GM12878 (cell line): ENCODE measurements at regions not wholly inside any gene's neighbourhood (a gene's known extent, or its start where the extent isn't known, plus 50 kb on each side); places are given as distances from the start of the nearest gene placed in this dataset.

Source experiments
- ATAC-seq: fragments of 200-7000 bp; cut with Tn5 transposase; 3 replicates; pipeline ENCODE4 v1.9.1; 2020; ENCODE audit warnings: mild to moderate bottlenecking, moderate library complexity
- BruUV-seq: library from RNA; stranded (reverse); fragments of 400-500 nt; replicated peaks from 2 replicates; lab custom pipeline; 2021; lab: Mats Ljungman, UMichigan
- CTCF ChIA-PET: fragments of 300-600 bp; sonication (Branson Sonifier 250); formaldehyde crosslinking; extraction: SDS; loops from one replicate; lab custom pipeline; 2021; ENCODE audit warnings: inconsistent platforms; lab: Yijun Ruan, JAX
- POLR2A ChIA-PET: fragments of 350-600 bp; formaldehyde crosslinking; extraction: SDS; loops from one replicate; lab custom pipeline; 2021; ENCODE audit warnings: inconsistent platforms; lab: Charles Lee
- RAD21 ChIA-PET: fragments of 300-600 bp; sonication (Branson Sonifier 250); formaldehyde crosslinking; loops from one replicate; lab custom pipeline; 2023; ENCODE audit warnings: antibody characterized with exemption; ENCODE audit not compliant: unreplicated experiment; lab: Charles Lee
- SMC1A ChIA-PET: fragments of 300-600 bp; sonication (Branson Sonifier 250); formaldehyde crosslinking; loops from one replicate; lab custom pipeline; 2023; ENCODE audit not compliant: unreplicated experiment, uncharacterized antibody; lab: Charles Lee
- DNase-seq: peaks from one replicate; pipeline ENCODE4 v3.0.0-alpha.2; 2011; ENCODE audit warnings: low read depth, low spot score
- FAIRE-seq: peaks from 3 replicates; lab custom pipeline; 2011; peaks lifted over from hg19 to GRCh38; lab: Jason Lieb, UNC
- H2AFZ ChIP-seq: 2 replicates; pipeline ENCODE4 v1.6.0; 2011; ENCODE audit warnings: low read depth, low read length, control low read depth; ENCODE audit not compliant: control insufficient read depth
- H3K27ac ChIP-seq: 2 replicates; pipeline ENCODE4 v1.5.1; 2011; ENCODE audit warnings: control low read depth; ENCODE audit not compliant: control insufficient read depth, insufficient read depth
- H3K27me3 ChIP-seq, 2 experiments: replicated peaks in 1 of 2; 2 replicates each; pipeline versions ENCODE4 v1.6.0 to v1.6.1; 2011; ENCODE audit warnings: low read length in 1 of 2; ENCODE audit not compliant: control insufficient read depth in 2 of 2, insufficient read depth in 2 of 2
- H3K36me3 ChIP-seq, 2 experiments: 2 replicates each; pipeline ENCODE4 v1.5.1; 2011; ENCODE audit warnings: low read length in 1 of 2; ENCODE audit not compliant: control insufficient read depth in 2 of 2, insufficient read depth in 2 of 2
- H3K4me1 ChIP-seq: 2 replicates; pipeline ENCODE4 v1.6.1; 2011; ENCODE audit warnings: mild to moderate bottlenecking, low read length, moderate library complexity, mixed read lengths; ENCODE audit not compliant: control insufficient read depth, insufficient read depth
- H3K4me2 ChIP-seq: 2 replicates; pipeline ENCODE4 v1.6.0; 2011; ENCODE audit warnings: control low read depth; ENCODE audit not compliant: control insufficient read depth, insufficient read depth
- H3K4me3 ChIP-seq: fragments of 200-600 bp; sonication (generic); 2 replicates; pipeline ENCODE4 v1.5.1; 2016
- H3K79me2 ChIP-seq: 2 replicates; pipeline ENCODE4 v1.6.0; 2011; ENCODE audit warnings: low read length; ENCODE audit not compliant: control insufficient read depth, insufficient read depth
- H3K9ac ChIP-seq: 2 replicates; pipeline ENCODE4 v1.8.0; 2011; ENCODE audit warnings: low read length, control low read depth, mixed read lengths; ENCODE audit not compliant: control insufficient read depth, insufficient read depth
- H3K9me3 ChIP-seq: replicated peaks from 3 replicates; pipeline ENCODE4 v1.5.1; 2011; ENCODE audit warnings: mild to moderate bottlenecking, low read length; ENCODE audit not compliant: control insufficient read depth, insufficient read depth
- H4K20me1 ChIP-seq: 2 replicates; pipeline ENCODE4 v1.6.0; 2011; ENCODE audit not compliant: control insufficient read depth, insufficient read depth
- CREM ChIP-seq: IDR thresholded peaks from 2 replicates; pipeline ENCODE4 v1.6.1; 2014; ENCODE audit warnings: antibody characterized with exemption, low read depth
- JUND ChIP-seq: IDR thresholded peaks from 2 replicates; pipeline ENCODE4 v1.6.1; 2012; ENCODE audit warnings: low read depth, mild to moderate bottlenecking, low read length, improper control_type of control experiment, moderate library complexity
- PRDM15 ChIP-seq: fragments of 450-650 bp; formaldehyde crosslinking; IDR thresholded peaks from 2 replicates; pipeline ENCODE4 v1.4.0; 2020; ENCODE audit warnings: mild to moderate bottlenecking, moderate library complexity
- RAD51 ChIP-seq: fragments of 450-650 bp; IDR thresholded peaks from 2 replicates; pipeline ENCODE4 v1.6.1; 2016; ENCODE audit warnings: moderate library complexity, mild to moderate bottlenecking, inconsistent platforms
- SRF ChIP-seq, 2 experiments: IDR thresholded peaks; 2 replicates each; pipeline ENCODE4 v1.6.1; 2011; ENCODE audit warnings: low read depth in 2 of 2, low read length in 2 of 2, mild to moderate bottlenecking in 1 of 2, moderate library complexity in 1 of 2
- ZNF384 ChIP-seq: IDR thresholded peaks from 2 replicates; pipeline ENCODE4 v1.6.1; 2012; ENCODE audit warnings: low read depth, mild to moderate bottlenecking, low read length, improper control_type of control experiment, borderline replicate concordance
- ZNF622 ChIP-seq: fragments of 450-650 bp; IDR thresholded peaks from 2 replicates; pipeline ENCODE4 v1.6.1; 2017; ENCODE audit warnings: mild to moderate bottlenecking, inconsistent platforms
- ZZZ3 ChIP-seq: IDR thresholded peaks from 2 replicates; pipeline ENCODE4 v1.6.1; 2011; ENCODE audit warnings: low read depth; ENCODE audit not compliant: control insufficient read depth, insufficient read length
- WGBS: methylation state at CpG from one replicate; pipeline ENCODE4 v1.1.6; 2016; ENCODE audit warnings: low lambda C conversion rate; ENCODE audit not compliant: insufficient replicate concordance, insufficient coverage; ENCODE audit errors: missing lambda C conversion rate; 5-methylcytosine and 5-hydroxymethylcytosine counted together
- in situ Hi-C: fragments of 300-500 bp; cut with MboI; formaldehyde crosslinking; loops from 9 replicates; pipeline ENCODE4 v1.14.3; 2018; ENCODE audit warnings: mixed read lengths
- intact Hi-C: fragments of 100-400 bp; cut with micrococcal nuclease; formaldehyde crosslinking; loops from one replicate; pipeline ENCODE4 v1.14.2; 2022; ENCODE audit not compliant: unreplicated experiment

GRCh38 chr2:48176876-48177275 is 137.6 kb upstream of the FOXN2 start:
- no peak for TF ChIP-seq ZNF622
- TF ChIP-seq SRF (IDR thresholded peaks at IDR 0.05; ENCODE audit: low read depth in 2 of 2, low read length in 2 of 2) = no peak
- TF ChIP-seq ZNF384 = no peak
- no peak for TF ChIP-seq ZZZ3
- TF ChIP-seq PRDM15 (CRISPR knock-in tag) = no peak
- no peak for TF ChIP-seq CREM
- TF ChIP-seq RAD51 = no peak
- TF ChIP-seq JUND = no peak
- ATAC-seq (no peak), DNase-seq (no peak), FAIRE-seq (no peak)
- Histone ChIP-seq H4K20me1 (no peaks in the 10 kb centered on the region), H2AFZ (no peak overlapping the region), H3K4me2 (no peak overlapping the region), H3K9ac (no peak overlapping the region), H3K27ac (no peak overlapping the region), H3K36me3 (no peaks in the 10 kb centered on the region), H3K4me1 (no peaks in the 10 kb centered on the region), H3K27me3 (no peaks in the 10 kb centered on the region), H3K9me3 (peaks cover 2% of the 10 kb centered on the region; the same call in 1 of the 3 replicates), H3K4me3 (no peak overlapping the region), H3K79me2 (no peaks in the 10 kb centered on the region)
- 70% methylated on average over 1 of the region's 1 CpG for WGBS
- ChIA-PET POLR2A (no interaction called here), CTCF (interaction anchor here (0.7 to 0.9 kb wide), 2 partner anchors 86 to 294 kb away, joined by 3 read pairs; no protein-coding TSS in a partner anchor), RAD21 (no interaction called here), SMC1A (interaction anchor here (1.0 kb wide), 1 partner anchor 14 kb away, joined by 3 read pairs; no protein-coding TSS in a partner anchor)
- intact Hi-C loops (no loop called here), in situ Hi-C loops (no loop called here)
- BruUV-seq = no TSS peak
